CD14-positive monocyte (primary cell): ENCODE measurements at regions not wholly inside any gene's neighbourhood (a gene's known extent, or its start where the extent isn't known, plus 50 kb on each side); places are given as distances from the start of the nearest gene placed in this dataset.
A peak's percentile ranks its signal among the peaks of the same experiment; 100 is the strongest.

Experiments
- DNase-seq, 3 donors: peaks; one replicate each; pipeline ENCODE4 v3.0.0-alpha.2; 2011 to 2022
- H2AFZ ChIP-seq: 2 replicates; pipeline ENCODE4 v1.6.0; 2012; ENCODE audit warnings: mild to moderate bottlenecking, low read depth, low read length, inconsistent platforms; ENCODE audit not compliant: insufficient read depth, poor library complexity, severe bottlenecking
- H3K27ac ChIP-seq, 2 donors: 1 replicate in 1 of 2; 2 replicates in 1 of 2; pipeline ENCODE4 v1.5.1; 2012 to 2013; ENCODE audit warnings: low read length in 2 of 2, control low read depth in 1 of 2, inconsistent platforms in 1 of 2, low read depth in 1 of 2, mild to moderate bottlenecking in 1 of 2
- H3K27me3 ChIP-seq, 2 donors: one replicate each; pipeline versions ENCODE4 v1.6.0 to v1.6.1; 2011 to 2013; ENCODE audit warnings: low read length in 2 of 2; ENCODE audit not compliant: control insufficient read depth in 2 of 2, insufficient read depth in 2 of 2
- H3K36me3 ChIP-seq, 2 donors: replicated peaks in 1 of 2; 1 replicate in 1 of 2; 2 replicates in 1 of 2; pipeline versions ENCODE4 v1.5.1 to v1.6.1; 2012 to 2013; ENCODE audit warnings: low read length in 2 of 2, control low read depth in 1 of 2, inconsistent platforms in 1 of 2, mild to moderate bottlenecking in 1 of 2; ENCODE audit not compliant: insufficient read depth in 2 of 2, control insufficient read depth in 1 of 2
- H3K4me1 ChIP-seq, 2 donors: 1 replicate in 1 of 2; 2 replicates in 1 of 2; pipeline versions ENCODE4 v1.5.1 to v1.6.1; 2012 to 2013; ENCODE audit warnings: low read length in 2 of 2, control low read depth in 1 of 2, inconsistent platforms in 1 of 2, mild to moderate bottlenecking in 1 of 2, moderate library complexity in 1 of 2; ENCODE audit not compliant: insufficient read depth in 2 of 2, control insufficient read depth in 1 of 2
- H3K4me2 ChIP-seq: replicated peaks from 2 replicates; pipeline ENCODE3; 2012; ENCODE audit warnings: low read length, moderate library complexity, mild to moderate bottlenecking; ENCODE audit not compliant: poor library complexity, severe bottlenecking; ENCODE audit errors: extremely low read depth
- H3K4me3 ChIP-seq, 3 experiments: fragments of 200-600 bp in 1 of 3; sonication (generic) in 1 of 3; replicated peaks in 1 of 3; 1 replicate in 2 of 3; 2 replicates in 1 of 3; pipeline ENCODE4 v1.5.1; 2011 to 2013; ENCODE audit warnings: low read length in 3 of 3, mild to moderate bottlenecking in 3 of 3, control low read depth in 2 of 3, low read depth in 2 of 3, inconsistent platforms in 1 of 3, moderate library complexity in 1 of 3
- H3K79me2 ChIP-seq: 2 replicates; pipeline ENCODE4 v1.6.0; 2012; ENCODE audit warnings: mild to moderate bottlenecking, control low read depth, inconsistent platforms, low read length, moderate library complexity; ENCODE audit not compliant: insufficient read depth
- H3K9ac ChIP-seq: 2 replicates; pipeline ENCODE4 v1.6.0; 2017; ENCODE audit warnings: low read length, mild to moderate bottlenecking; ENCODE audit not compliant: insufficient read depth, poor library complexity, severe bottlenecking
- H3K9me3 ChIP-seq, 2 donors: replicated peaks in 1 of 2; 1 replicate in 1 of 2; 2 replicates in 1 of 2; pipeline versions ENCODE4 v1.5.1 to v1.6.1; 2012 to 2013; ENCODE audit warnings: low read length in 2 of 2, control low read depth in 1 of 2; ENCODE audit not compliant: control insufficient read depth in 1 of 2, insufficient read depth in 1 of 2
- H4K20me1 ChIP-seq: 2 replicates; pipeline ENCODE4 v1.6.0; 2012; ENCODE audit warnings: mild to moderate bottlenecking, low read length, control low read depth, moderate library complexity; ENCODE audit not compliant: insufficient read depth
- H3K27ac Mint-ChIP-seq, 7 donors: one replicate each; pipeline ENCODE4 v1.8.0; 2020; ENCODE audit warnings: mild to moderate bottlenecking in 7 of 7, mixed read lengths in 7 of 7, moderate library complexity in 6 of 7, inconsistent platforms in 2 of 7
- H3K27me3 Mint-ChIP-seq, 3 donors: one replicate each; pipeline ENCODE4 v1.8.0; 2021 to 2022; ENCODE audit warnings: low read depth in 3 of 3, mild to moderate bottlenecking in 3 of 3, mixed read lengths in 3 of 3, moderate library complexity in 3 of 3, inconsistent platforms in 1 of 3
- H3K36me3 Mint-ChIP-seq, 2 donors: one replicate each; pipeline ENCODE4 v1.8.0; 2020; ENCODE audit warnings: mixed read lengths in 2 of 2, inconsistent platforms in 1 of 2, mild to moderate bottlenecking in 1 of 2
- H3K4me1 Mint-ChIP-seq: one replicate; pipeline ENCODE4 v1.8.0; 2020; ENCODE audit warnings: mild to moderate bottlenecking, mixed read lengths
- H3K4me3 Mint-ChIP-seq, 2 donors: one replicate each; pipeline ENCODE4 v1.8.0; 2020; ENCODE audit warnings: mild to moderate bottlenecking in 2 of 2, mixed read lengths in 2 of 2, moderate library complexity in 1 of 2
- H3K9me3 Mint-ChIP-seq, 7 donors: one replicate each; pipeline ENCODE4 v1.8.0; 2020 to 2022; ENCODE audit warnings: mixed read lengths in 7 of 7, mild to moderate bottlenecking in 6 of 7, moderate library complexity in 6 of 7, inconsistent platforms in 2 of 7
- WGBS: methylation state at CpG from one replicate; pipeline ENCODE4 v1.1.5; 2013; ENCODE audit warnings: missing lambda C conversion rate; ENCODE audit not compliant: insufficient coverage; 5-methylcytosine and 5-hydroxymethylcytosine counted together
- intact Hi-C, 2 donors: fragments of 100-400 bp; cut with micrococcal nuclease; formaldehyde crosslinking; loops; one replicate each; pipeline versions ENCODE4 v1.15.0 to v1.15.1; 2023
- TF ChIP-seq, protein P1 (sequence below): fragments of 200-600 bp; IDR thresholded peaks from one replicate; pipeline ENCODE4 v1.8.0; 2022; ENCODE audit warnings: antibody characterized with exemption, mild to moderate bottlenecking

DNA sequence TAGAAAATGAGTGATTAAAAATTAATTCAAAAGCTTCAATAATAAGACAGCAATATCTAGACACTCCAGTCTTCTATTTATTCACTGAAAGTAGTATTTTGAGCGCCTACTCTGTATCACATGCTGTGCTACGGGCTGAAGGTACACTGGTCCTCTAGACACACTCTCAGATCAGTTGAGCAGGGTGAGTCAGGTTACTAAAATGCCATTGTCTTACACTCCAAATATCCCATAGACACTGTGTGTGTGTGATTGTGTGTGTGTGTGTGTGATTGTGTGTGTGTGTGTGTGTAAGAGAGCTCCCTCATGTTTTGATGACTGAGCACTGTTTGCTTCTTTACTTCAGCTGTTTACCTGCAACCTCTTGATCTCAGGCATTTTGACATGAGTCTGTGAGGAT lies 342.8 kb upstream of the BOD1L1 start:
- no peak for DNase-seq
- Histone ChIP-seq H2AFZ (no peak overlapping the region), H3K27me3 (no peaks in the 10 kb centered on the region), H3K4me1 (no peaks in the 10 kb centered on the region), H3K9me3 (no peaks in the 10 kb centered on the region), H3K79me2 (no peaks in the 10 kb centered on the region), H3K27ac (no peak overlapping the region), H3K4me3 (no peak overlapping the region), H3K9ac (no peak overlapping the region), H4K20me1 (no peaks in the 10 kb centered on the region), H3K36me3 (no peaks in the 10 kb centered on the region), H3K4me2 (no peak overlapping the region)
- H3K9me3 Mint-ChIP-seq, result peaks cover 0 to 3% (median 1%) of the 10 kb centered on the region in 7 donors
- WGBS, result no CpG with 5 or more reads among the region's 2 CpGs
- H3K4me1 Mint-ChIP-seq, result peaks cover 7% of the 10 kb centered on the region
- no peak overlapping the region for H3K27ac Mint-ChIP-seq
- intact Hi-C loops, result no loop called here
- no peak overlapping the region for H3K4me3 Mint-ChIP-seq
- TF ChIP-seq, protein P1, sequence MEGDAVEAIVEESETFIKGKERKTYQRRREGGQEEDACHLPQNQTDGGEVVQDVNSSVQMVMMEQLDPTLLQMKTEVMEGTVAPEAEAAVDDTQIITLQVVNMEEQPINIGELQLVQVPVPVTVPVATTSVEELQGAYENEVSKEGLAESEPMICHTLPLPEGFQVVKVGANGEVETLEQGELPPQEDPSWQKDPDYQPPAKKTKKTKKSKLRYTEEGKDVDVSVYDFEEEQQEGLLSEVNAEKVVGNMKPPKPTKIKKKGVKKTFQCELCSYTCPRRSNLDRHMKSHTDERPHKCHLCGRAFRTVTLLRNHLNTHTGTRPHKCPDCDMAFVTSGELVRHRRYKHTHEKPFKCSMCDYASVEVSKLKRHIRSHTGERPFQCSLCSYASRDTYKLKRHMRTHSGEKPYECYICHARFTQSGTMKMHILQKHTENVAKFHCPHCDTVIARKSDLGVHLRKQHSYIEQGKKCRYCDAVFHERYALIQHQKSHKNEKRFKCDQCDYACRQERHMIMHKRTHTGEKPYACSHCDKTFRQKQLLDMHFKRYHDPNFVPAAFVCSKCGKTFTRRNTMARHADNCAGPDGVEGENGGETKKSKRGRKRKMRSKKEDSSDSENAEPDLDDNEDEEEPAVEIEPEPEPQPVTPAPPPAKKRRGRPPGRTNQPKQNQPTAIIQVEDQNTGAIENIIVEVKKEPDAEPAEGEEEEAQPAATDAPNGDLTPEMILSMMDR, result no peak
- peaks cover 0 to 3% (median 0%) of the 10 kb centered on the region in 3 donors for H3K27me3 Mint-ChIP-seq
- no peaks in the 10 kb centered on the region for H3K36me3 Mint-ChIP-seq

DNA sequence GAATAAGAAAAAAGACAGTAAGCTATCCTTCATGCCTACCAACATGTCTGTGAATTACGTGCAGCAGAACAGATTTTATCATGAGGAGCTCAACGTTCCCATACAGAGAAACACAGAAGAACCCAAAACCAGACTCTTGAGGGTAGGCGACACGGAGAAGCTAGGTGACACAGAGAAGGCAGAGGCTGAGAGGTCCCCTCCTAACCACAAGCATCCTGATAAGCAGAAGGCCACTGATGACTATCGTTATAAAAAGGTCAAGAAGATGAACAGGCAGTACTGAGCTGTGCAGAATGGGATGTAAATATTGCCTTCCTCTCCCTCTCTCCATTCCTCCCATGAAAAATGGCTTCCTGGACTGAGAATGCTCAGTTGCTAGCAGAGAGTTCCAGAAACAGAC lies 350.2 kb upstream of the BOD1L1 start:
- Mint-ChIP-seq H3K27me3 (peaks cover 0 to 3% (median 0%) of the 10 kb centered on the region in 3 donors), H3K9me3 (peaks cover 0 to 2% (median 0%) of the 10 kb centered on the region in 7 donors), H3K27ac (peak overlapping the region in 1 of 7 donors; percentile 60), H3K36me3 (no peaks in the 10 kb centered on the region), H3K4me3 (no peak overlapping the region), H3K4me1 (peaks cover 20% of the 10 kb centered on the region)
- Histone ChIP-seq H3K36me3 (no peaks in the 10 kb centered on the region), H3K9ac (no peak overlapping the region), H4K20me1 (no peaks in the 10 kb centered on the region), H3K4me2 (no peak overlapping the region), H3K4me1 (peaks cover 10 to 14% of the 10 kb centered on the region in 2 donors), H3K27me3 (no peaks in the 10 kb centered on the region), H3K79me2 (no peaks in the 10 kb centered on the region), H3K9me3 (no peaks in the 10 kb centered on the region), H3K4me3 (no peak overlapping the region), H3K27ac (no peak overlapping the region), H2AFZ (no peak overlapping the region)
- intact Hi-C loops, result no loop called here
- TF ChIP-seq, protein P1, result no peak
- 80% methylated on average over 1 of the region's 5 CpGs for WGBS
- DNase-seq, result no peak
